Testis (tissue), 2 donors: ENCODE measurements at regions not wholly inside any gene's neighbourhood (a gene's known extent, or its start where the extent isn't known, plus 50 kb on each side); places are given as distances from the start of the nearest gene placed in this dataset.

Source experiments
- DNase-seq: peaks from one replicate; pipeline ENCODE4 v3.0.0-alpha.2; 2019
- H3K27ac ChIP-seq, 2 donors: fragments of 200-600 bp; sonication (generic); one replicate each; pipeline ENCODE4 v1.5.1; 2019
- H3K27me3 ChIP-seq: fragments of 200-600 bp; sonication (generic); one replicate; pipeline ENCODE4 v1.5.1; 2019
- H3K36me3 ChIP-seq: fragments of 200-600 bp; sonication (generic); one replicate; pipeline ENCODE4 v1.5.1; 2017; ENCODE audit warnings: low read depth; ENCODE audit errors: missing control alignments
- H3K4me1 ChIP-seq: fragments of 200-600 bp; sonication (generic); one replicate; pipeline ENCODE4 v1.5.1; 2019
- H3K4me3 ChIP-seq, 2 donors: fragments of 200-600 bp; sonication (generic); one replicate each; pipeline ENCODE4 v1.5.1; 2017 to 2019
- H3K9me3 ChIP-seq: fragments of 200-600 bp; sonication (generic); one replicate; pipeline ENCODE4 v1.5.1; 2017
- CTCF ChIP-seq, 3 experiments: fragments of 450-650 bp in 2 of 3; fragments of 200-600 bp in 1 of 3; sonication (generic) in 1 of 3; IDR thresholded peaks; one replicate each; pipeline ENCODE4 v1.5.1; 2016 to 2019; ENCODE audit warnings: antibody characterized with exemption in 3 of 3, mild to moderate bottlenecking in 2 of 3, moderate library complexity in 1 of 3
- POLR2A ChIP-seq: fragments of 450-650 bp; IDR thresholded peaks from one replicate; pipeline ENCODE4 v1.6.1; 2017; ENCODE audit warnings: antibody characterized with exemption, mild to moderate bottlenecking, moderate library complexity
- WGBS, 2 donors: methylation state at CpG; one replicate each; pipeline ENCODE4 v1.1.5; 2018; 5-methylcytosine and 5-hydroxymethylcytosine counted together
- intact Hi-C: fragments of 100-400 bp; cut with DNase I; formaldehyde crosslinking; loops from one replicate; pipeline ENCODE4 v1.15.1; 2023; ENCODE audit warnings: low total_unique reads

- no peak for TF ChIP-seq CTCF (IDR thresholded peaks at IDR 0.05)
- TF ChIP-seq POLR2A = no peak
- H3K27ac ChIP-seq = no peak overlapping the region
- H3K9me3 ChIP-seq = no peaks in the 10 kb centered on the region
- 51 to 57% methylated on average over 1 of the region's 1 CpG for WGBS, 2 donors
- H3K27me3 ChIP-seq = no peaks in the 10 kb centered on the region
- H3K4me1 ChIP-seq = no peaks in the 10 kb centered on the region
- no peak overlapping the region for H3K4me3 ChIP-seq
- intact Hi-C loops = no loop called here
- DNase-seq = no peak
- H3K36me3 ChIP-seq = no peaks in the 10 kb centered on the region
These were observed 1632.0 kb downstream of the PCDH9 start for GRCh38 chr13:65597839-65598818.

GRCh38 chr13:65595916-65596315 is 1634.2 kb downstream of the PCDH9 start:
- intact Hi-C loops = no loop called here
- Histone ChIP-seq H3K9me3 (no peaks in the 10 kb centered on the region), H3K27me3 (no peaks in the 10 kb centered on the region), H3K27ac (no peak overlapping the region), H3K4me1 (no peaks in the 10 kb centered on the region), H3K36me3 (no peaks in the 10 kb centered on the region), H3K4me3 (no peak overlapping the region)
- TF ChIP-seq CTCF (IDR thresholded peaks at IDR 0.05) (no peak), POLR2A (no peak)
- WGBS, 2 donors = 37 to 40% methylated on average over 2 of the region's 2 CpGs
- DNase-seq = no peak

GRCh38 chr13:65594298-65594781 is 1635.8 kb downstream of the PCDH9 start:
- 11 to 28% methylated on average over 1 of the region's 1 CpG for WGBS, 2 donors
- no peak overlapping the region for H3K4me3 ChIP-seq
- H3K4me1 ChIP-seq = no peaks in the 10 kb centered on the region
- no peak for DNase-seq
- no peak for TF ChIP-seq POLR2A
- no peak for TF ChIP-seq CTCF (IDR thresholded peaks at IDR 0.05)
- no peaks in the 10 kb centered on the region for H3K9me3 ChIP-seq
- no peaks in the 10 kb centered on the region for H3K36me3 ChIP-seq
- no peak overlapping the region for H3K27ac ChIP-seq
- intact Hi-C loops = no loop called here
- H3K27me3 ChIP-seq = no peaks in the 10 kb centered on the region

GRCh38 chr13:65593298-65593874 is 1636.8 kb downstream of the PCDH9 start:
- Histone ChIP-seq H3K9me3 (no peaks in the 10 kb centered on the region), H3K36me3 (no peaks in the 10 kb centered on the region), H3K4me3 (no peak overlapping the region), H3K27me3 (no peaks in the 10 kb centered on the region), H3K4me1 (no peaks in the 10 kb centered on the region), H3K27ac (no peak overlapping the region)
- TF ChIP-seq CTCF (IDR thresholded peaks at IDR 0.05) = no peak
- no peak for DNase-seq
- 58 to 71% methylated on average over 2 of the region's 2 CpGs for WGBS, 2 donors
- intact Hi-C loops = no loop called here
